Stimulated activated memory B cell treated with anti-CD40 and anti-IgM and Interleukin-4, amounts not matched to agents 10 μg/mL and 1 μg/mL and 100 μg/mL, for 72 hours (primary cell): ENCODE measurements at regions not wholly inside any gene's neighbourhood (a gene's known extent, or its start where the extent isn't known, plus 50 kb on each side); places are given as distances from the start of the nearest gene placed in this dataset.
"Not testable (repeated sequence)": the region's sequence is repeated elsewhere in the genome, so short reads cannot be mapped to it uniquely, and the experiment has no call there.

Experiments
- ATAC-seq: fragments of 150-1000 bp; cut with Tn5 transposase; 2 replicates; pipeline ENCODE4 v1.10.0; 2021
- H3K27ac Mint-ChIP-seq: one replicate; pipeline ENCODE4 v1.8.0; 2022; ENCODE audit warnings: mild to moderate bottlenecking, mixed read lengths
- H3K27me3 Mint-ChIP-seq: one replicate; pipeline ENCODE4 v1.8.0; 2022; ENCODE audit warnings: mixed read lengths
- H3K36me3 Mint-ChIP-seq: one replicate; pipeline ENCODE4 v1.8.0; 2022; ENCODE audit warnings: mixed read lengths
- H3K4me1 Mint-ChIP-seq: one replicate; pipeline ENCODE4 v1.8.0; 2022; ENCODE audit warnings: mixed read lengths
- H3K4me3 Mint-ChIP-seq: one replicate; pipeline ENCODE4 v1.8.0; 2022; ENCODE audit warnings: mild to moderate bottlenecking, moderate library complexity, mixed read lengths
- H3K9me3 Mint-ChIP-seq: one replicate; pipeline ENCODE4 v1.8.0; 2022; ENCODE audit warnings: mixed read lengths

DNA sequence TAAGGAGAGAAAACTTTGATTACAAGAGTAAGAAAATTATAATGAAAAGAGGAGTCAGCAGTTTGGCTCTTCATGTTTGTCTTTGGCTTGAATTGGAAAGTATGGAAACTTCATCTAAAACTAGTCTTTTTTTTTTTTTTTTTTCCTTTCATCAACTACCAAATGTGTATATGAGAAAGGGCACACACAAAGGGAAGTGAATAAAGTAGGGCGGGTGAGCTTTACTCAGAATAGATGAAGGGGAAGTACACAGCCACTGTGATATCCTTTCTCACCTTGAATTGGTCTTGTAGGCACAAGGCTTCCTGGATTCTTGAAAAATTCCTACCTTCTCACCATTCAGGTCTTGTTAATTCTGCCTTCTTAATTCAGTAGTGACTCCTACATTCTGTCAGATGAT lies 652.3 kb upstream of the KCNMB2 start:
- peak; percentile 85 for ATAC-seq
- H3K9me3 Mint-ChIP-seq, result peaks cover 3% of the 10 kb centered on the region
- peaks cover 28% of the 10 kb centered on the region for H3K4me1 Mint-ChIP-seq
- no peaks in the 10 kb centered on the region for H3K36me3 Mint-ChIP-seq
- H3K27me3 Mint-ChIP-seq, result no peaks in the 10 kb centered on the region
- peak overlapping the region; percentile 17 for H3K4me3 Mint-ChIP-seq
- peak overlapping the region; percentile 4 for H3K27ac Mint-ChIP-seq

DNA sequence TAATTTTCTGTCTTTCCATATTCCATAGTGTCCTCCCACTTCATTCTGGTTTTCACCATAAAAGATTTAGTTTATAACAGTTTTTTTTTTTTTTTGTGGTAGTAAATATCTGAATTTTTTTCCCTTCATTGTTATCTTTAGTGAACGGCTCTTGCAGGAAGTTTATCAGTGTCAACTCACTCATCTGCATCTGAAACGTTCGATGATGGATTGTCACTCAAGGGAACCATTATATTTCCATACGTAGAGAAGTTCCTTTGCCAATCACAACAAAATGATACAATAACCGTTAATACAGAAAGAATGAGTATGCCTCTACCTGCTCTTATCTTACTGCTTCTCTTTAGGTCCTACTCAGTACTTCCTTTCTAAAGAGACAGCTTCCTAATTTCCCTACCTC lies 651.2 kb upstream of the KCNMB2 start:
- Mint-ChIP-seq H3K4me1 (peaks cover 28% of the 10 kb centered on the region), H3K27me3 (no peaks in the 10 kb centered on the region), H3K36me3 (no peaks in the 10 kb centered on the region), H3K9me3 (peaks cover 3% of the 10 kb centered on the region), H3K27ac (peak overlapping the region; percentile 4), H3K4me3 (no peak overlapping the region)
- ATAC-seq, result no peak

DNA sequence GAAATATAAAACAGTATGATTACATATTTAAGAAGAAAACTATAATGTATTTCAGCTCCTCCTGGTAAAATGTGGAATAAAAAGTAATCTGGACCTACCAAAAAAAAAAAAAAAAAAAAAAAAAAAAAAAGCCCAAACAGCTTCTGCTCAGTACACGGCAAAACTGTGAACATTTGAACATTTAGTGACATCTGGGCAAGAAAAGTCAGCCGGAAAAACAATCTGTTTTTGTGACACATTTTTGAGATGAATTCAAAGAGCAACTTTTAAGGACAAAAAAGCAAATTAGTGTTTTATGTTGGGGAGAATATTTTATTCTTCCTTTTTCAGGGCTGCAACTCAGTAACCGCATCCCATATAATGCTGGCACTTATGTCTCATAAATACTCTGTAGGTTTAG lies 649.7 kb upstream of the KCNMB2 start:
- no peak overlapping the region for H3K27ac Mint-ChIP-seq
- ATAC-seq, result no peak
- H3K36me3 Mint-ChIP-seq, result no peaks in the 10 kb centered on the region

GRCh38 chr3:177887475-177887874 lies 648.8 kb upstream of the KCNMB2 start:
- ATAC-seq, result peak; percentile 57
- Mint-ChIP-seq H3K4me3 (no peak overlapping the region), H3K9me3 (peaks cover 3% of the 10 kb centered on the region), H3K36me3 (no peaks in the 10 kb centered on the region), H3K4me1 (peaks cover 28% of the 10 kb centered on the region), H3K27me3 (no peaks in the 10 kb centered on the region), H3K27ac (peak overlapping the region; percentile 44)

More for the DNA sequence above, 649.7 kb upstream of the KCNMB2 start:
- H3K9me3 Mint-ChIP-seq, result peaks cover 3% of the 10 kb centered on the region
- no peak overlapping the region for H3K4me3 Mint-ChIP-seq
- no peaks in the 10 kb centered on the region for H3K27me3 Mint-ChIP-seq
- peaks cover 28% of the 10 kb centered on the region for H3K4me1 Mint-ChIP-seq

GRCh38 chr3:177889161-177889560 lies 647.1 kb upstream of the KCNMB2 start:
- peaks cover 3% of the 10 kb centered on the region for H3K9me3 Mint-ChIP-seq
- ATAC-seq, result no peak
- no peaks in the 10 kb centered on the region for H3K27me3 Mint-ChIP-seq
- H3K27ac Mint-ChIP-seq, result no peak overlapping the region
- no peak overlapping the region for H3K4me3 Mint-ChIP-seq
- peaks cover 15% of the 10 kb centered on the region for H3K4me1 Mint-ChIP-seq
- H3K36me3 Mint-ChIP-seq, result no peaks in the 10 kb centered on the region

DNA sequence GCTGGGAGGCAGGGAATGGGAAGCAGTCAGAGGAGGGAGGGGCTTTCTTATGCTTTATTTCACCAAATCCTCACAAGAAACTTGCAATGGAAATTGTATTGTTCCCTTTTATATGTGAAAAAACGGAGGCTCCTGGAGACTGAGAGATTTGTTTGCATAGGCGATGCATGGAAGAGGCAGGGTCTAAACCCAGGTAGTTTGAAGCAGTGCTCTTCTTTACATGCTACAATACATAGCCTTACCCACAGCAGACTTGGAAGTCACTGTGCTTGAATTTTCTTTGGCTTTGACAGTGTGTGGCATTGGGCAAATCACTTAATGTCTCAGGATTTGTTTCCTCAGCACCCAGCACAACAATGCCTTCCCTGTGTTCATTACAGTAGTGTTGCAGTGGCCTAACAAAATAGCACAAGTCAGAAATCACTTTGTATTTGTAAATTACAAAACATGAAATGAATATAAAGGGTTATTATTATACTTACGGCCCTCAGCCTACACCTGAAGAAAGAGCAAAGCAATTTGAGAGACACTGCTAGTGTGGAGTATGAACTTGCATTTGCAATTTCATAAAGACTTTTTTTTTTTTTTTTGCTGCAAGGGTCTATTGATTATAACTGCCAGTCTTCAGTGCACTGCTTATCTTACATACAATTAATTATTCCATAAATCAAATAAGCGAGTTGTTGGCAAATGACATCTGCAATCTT lies 646.4 kb upstream of the KCNMB2 start:
- no peak for ATAC-seq

GRCh38 chr3:177890359-177890683 lies 645.9 kb upstream of the KCNMB2 start:
- H3K36me3 Mint-ChIP-seq, result no peaks in the 10 kb centered on the region
- no peak for ATAC-seq
- peaks cover 2% of the 10 kb centered on the region for H3K9me3 Mint-ChIP-seq
- peaks cover 13% of the 10 kb centered on the region for H3K4me1 Mint-ChIP-seq
- no peak overlapping the region for H3K27ac Mint-ChIP-seq
- H3K27me3 Mint-ChIP-seq, result no peaks in the 10 kb centered on the region
- no peak overlapping the region for H3K4me3 Mint-ChIP-seq

More for the DNA sequence above, 646.4 kb upstream of the KCNMB2 start:
- no peak overlapping the region for H3K27ac Mint-ChIP-seq
- no peaks in the 10 kb centered on the region for H3K36me3 Mint-ChIP-seq
- H3K9me3 Mint-ChIP-seq, result peaks cover 3% of the 10 kb centered on the region
- peaks cover 13% of the 10 kb centered on the region for H3K4me1 Mint-ChIP-seq
- no peak overlapping the region for H3K4me3 Mint-ChIP-seq
- no peaks in the 10 kb centered on the region for H3K27me3 Mint-ChIP-seq

GRCh38 chr3:177891569-177891968 lies 644.7 kb upstream of the KCNMB2 start:
- peaks cover 13% of the 10 kb centered on the region for H3K4me1 Mint-ChIP-seq
- not testable (repeated sequence) for H3K9me3 Mint-ChIP-seq, H3K4me3 Mint-ChIP-seq, H3K27ac Mint-ChIP-seq, H3K27me3 Mint-ChIP-seq, H3K36me3 Mint-ChIP-seq, ATAC-seq

- no peak overlapping the region for H3K27ac Mint-ChIP-seq
- no peak overlapping the region for H3K4me3 Mint-ChIP-seq
- ATAC-seq, result no peak
- no peaks in the 10 kb centered on the region for H3K4me1 Mint-ChIP-seq
- peaks cover 8% of the 10 kb centered on the region for H3K27me3 Mint-ChIP-seq
- peaks cover 6% of the 10 kb centered on the region for H3K36me3 Mint-ChIP-seq
- peaks cover 3% of the 10 kb centered on the region for H3K9me3 Mint-ChIP-seq
Measured at GRCh38 chr3:177893331-177893730, 642.9 kb upstream of the KCNMB2 start.

DNA sequence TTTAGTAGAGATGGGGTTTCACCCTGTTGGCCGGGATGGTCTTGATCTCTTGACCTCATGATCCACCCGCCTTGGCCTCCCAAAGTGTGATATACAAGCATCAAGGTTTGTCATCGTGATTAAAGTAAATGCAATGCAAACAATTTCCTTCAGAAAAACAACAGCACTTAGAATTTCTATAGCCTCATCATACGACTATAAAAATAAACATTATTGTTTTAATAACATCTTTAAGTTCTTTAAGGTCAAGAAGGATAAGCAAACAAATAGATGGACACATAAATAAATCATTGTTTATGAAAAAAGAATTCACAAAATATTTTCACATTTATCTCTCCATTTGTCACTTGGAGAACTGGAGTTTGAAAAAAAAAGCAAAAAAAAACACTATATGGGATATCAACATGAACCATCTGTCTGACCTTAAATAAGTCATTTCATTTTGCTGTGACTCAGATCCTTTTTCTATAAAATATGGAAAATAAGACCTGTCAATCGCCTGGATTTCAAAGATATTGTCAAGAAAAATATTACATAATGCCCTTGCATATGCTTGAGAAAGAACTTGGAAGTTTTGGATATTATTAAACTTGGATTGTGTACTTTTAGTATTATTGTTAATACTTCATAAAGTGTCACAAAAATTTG lies 642.0 kb upstream of the KCNMB2 start:
- Mint-ChIP-seq H3K36me3 (peaks cover 6% of the 10 kb centered on the region), H3K27me3 (peaks cover 8% of the 10 kb centered on the region), H3K27ac (no peak overlapping the region), H3K9me3 (peaks cover 5% of the 10 kb centered on the region), H3K4me1 (no peaks in the 10 kb centered on the region), H3K4me3 (no peak overlapping the region)
- no peak for ATAC-seq

GRCh38 chr3:177898185-177898584 lies 638.1 kb upstream of the KCNMB2 start:
- Mint-ChIP-seq H3K27me3 (peaks cover 8% of the 10 kb centered on the region), H3K4me3 (no peak overlapping the region), H3K9me3 (peaks cover 9% of the 10 kb centered on the region), H3K4me1 (no peaks in the 10 kb centered on the region), H3K27ac (no peak overlapping the region), H3K36me3 (peaks cover 11% of the 10 kb centered on the region)
- ATAC-seq, result no peak

DNA sequence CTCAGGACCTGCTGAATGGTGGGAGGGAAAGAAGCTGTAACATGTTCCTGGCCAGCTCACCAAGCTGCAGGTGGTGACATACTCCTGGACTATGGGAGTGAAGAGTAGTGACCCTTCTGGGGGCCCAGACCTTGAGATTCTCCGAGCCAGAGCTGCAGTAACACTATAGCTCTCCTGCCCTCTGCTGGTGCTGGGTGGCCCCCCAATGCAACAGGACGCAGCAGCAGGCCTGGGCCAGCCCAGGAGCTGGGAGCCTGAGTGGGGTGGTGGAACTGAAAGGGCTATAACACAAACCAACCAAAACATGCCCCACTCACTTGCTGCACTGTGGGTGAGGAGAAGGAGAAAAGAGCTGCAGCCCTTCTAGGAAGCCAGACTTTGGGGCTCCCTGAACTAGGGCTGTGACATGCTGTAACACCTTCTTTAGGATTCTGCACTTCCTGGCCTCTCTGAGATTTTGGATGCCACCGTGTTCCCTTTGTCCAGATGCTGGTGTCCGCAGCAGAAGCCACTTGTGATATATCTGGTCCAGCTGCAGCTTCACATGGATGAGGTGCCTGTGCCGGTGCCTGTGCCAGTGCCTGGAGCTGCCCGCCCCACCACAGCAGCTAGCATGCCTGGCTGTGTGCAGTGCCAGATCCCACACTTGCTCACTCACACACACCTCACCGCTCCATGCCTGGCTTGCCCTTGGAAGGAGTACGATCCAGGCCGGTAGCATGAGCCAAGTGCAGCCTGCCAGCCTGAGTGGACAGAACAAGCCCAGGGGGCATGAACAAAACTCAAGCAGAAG lies 636.8 kb upstream of the KCNMB2 start:
- H3K9me3 Mint-ChIP-seq, result peaks cover 9% of the 10 kb centered on the region
- no peak overlapping the region for H3K27ac Mint-ChIP-seq
- H3K4me1 Mint-ChIP-seq, result no peaks in the 10 kb centered on the region
- H3K4me3 Mint-ChIP-seq, result no peak overlapping the region
- H3K27me3 Mint-ChIP-seq, result peaks cover 8% of the 10 kb centered on the region
- no peak for ATAC-seq
- H3K36me3 Mint-ChIP-seq, result peaks cover 11% of the 10 kb centered on the region

GRCh38 chr3:177902876-177903275 lies 633.4 kb upstream of the KCNMB2 start:
- Mint-ChIP-seq H3K4me3 (no peak overlapping the region), H3K4me1 (no peaks in the 10 kb centered on the region), H3K9me3 (peaks cover 5% of the 10 kb centered on the region), H3K27ac (no peak overlapping the region), H3K36me3 (peaks cover 5% of the 10 kb centered on the region), H3K27me3 (no peaks in the 10 kb centered on the region)
- no peak for ATAC-seq

- peaks cover 3% of the 10 kb centered on the region for H3K9me3 Mint-ChIP-seq
- no peak overlapping the region for H3K4me3 Mint-ChIP-seq
- H3K27ac Mint-ChIP-seq, result no peak overlapping the region
- no peak for ATAC-seq
- H3K36me3 Mint-ChIP-seq, result peaks cover 5% of the 10 kb centered on the region
- no peaks in the 10 kb centered on the region for H3K27me3 Mint-ChIP-seq
- H3K4me1 Mint-ChIP-seq, result no peaks in the 10 kb centered on the region
Measured at GRCh38 chr3:177904621-177905020, 631.6 kb upstream of the KCNMB2 start.

DNA sequence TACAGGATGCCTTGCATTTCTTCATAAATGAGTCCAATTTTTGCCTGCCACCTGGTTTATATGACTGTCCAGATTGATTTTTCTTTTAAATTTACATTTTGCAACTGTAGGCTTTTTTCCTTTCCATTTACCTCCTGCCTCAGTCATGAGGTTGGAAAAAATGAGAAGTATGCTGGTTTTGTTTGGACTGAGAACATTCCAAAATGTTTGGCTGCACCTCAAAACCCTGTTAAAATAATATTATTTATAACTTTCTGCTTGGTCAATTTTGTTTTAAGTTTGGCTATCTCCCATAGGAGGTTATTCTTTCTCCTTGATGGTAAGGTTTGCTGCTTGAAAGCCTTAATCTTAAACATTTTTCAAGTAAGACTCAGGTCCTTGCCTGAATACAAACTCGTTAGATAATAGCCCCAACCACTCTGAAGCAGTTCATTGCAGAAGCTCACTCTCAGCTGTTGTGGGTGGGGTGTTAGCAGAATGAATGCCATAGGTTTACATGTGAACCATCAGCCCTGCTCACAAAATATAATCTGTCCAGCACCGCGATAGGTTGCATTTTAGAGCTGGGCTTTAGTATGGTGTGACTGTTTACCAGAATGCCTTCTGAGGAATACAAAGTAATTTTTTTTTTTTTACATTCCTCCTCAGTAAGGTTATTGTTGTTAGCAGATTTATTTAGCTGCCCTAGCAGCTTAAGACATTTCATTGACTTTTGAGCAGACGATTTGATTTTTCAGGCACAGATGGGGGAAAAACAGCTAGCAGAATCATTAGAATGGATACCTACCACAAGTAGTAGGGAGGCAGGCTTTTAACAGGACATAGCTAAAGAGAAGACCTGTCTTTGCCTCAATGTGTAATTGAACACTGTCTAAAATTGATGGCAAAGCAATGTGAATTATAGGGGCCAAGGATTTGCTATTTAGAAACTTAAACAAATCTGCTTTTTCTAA lies 630.8 kb upstream of the KCNMB2 start:
- Mint-ChIP-seq H3K4me1 (no peaks in the 10 kb centered on the region), H3K27ac (no peak overlapping the region), H3K4me3 (no peak overlapping the region), H3K27me3 (no peaks in the 10 kb centered on the region), H3K9me3 (no peaks in the 10 kb centered on the region), H3K36me3 (peaks cover under 1% of the 10 kb centered on the region)
- ATAC-seq, result no peak
